GM12878 (cell line): ENCODE measurements at regions not wholly inside any gene's neighbourhood (a gene's known extent, or its start where the extent isn't known, plus 50 kb on each side); places are given as distances from the start of the nearest gene placed in this dataset.

Source experiments
- ESRRA ChIP-seq: IDR thresholded peaks from 2 replicates; pipeline ENCODE4 v1.6.1; 2012; ENCODE audit warnings: mild to moderate bottlenecking, low read length, improper control_type of control experiment
- MTA3 ChIP-seq: IDR thresholded peaks from 2 replicates; pipeline ENCODE4 v1.6.1; 2012; ENCODE audit warnings: low read length, inconsistent platforms, borderline replicate concordance
- NFIC ChIP-seq: IDR thresholded peaks from 2 replicates; pipeline ENCODE4 v1.6.1; 2012; ENCODE audit warnings: low read depth, mild to moderate bottlenecking, inconsistent platforms, low read length, moderate library complexity
- POLR2A ChIP-seq: IDR thresholded peaks from 2 replicates; pipeline ENCODE4 v1.6.1; 2011; ENCODE audit warnings: low read depth, mild to moderate bottlenecking, low read length
- POLR2AphosphoS5 ChIP-seq: IDR thresholded peaks from 2 replicates; pipeline ENCODE4 v1.6.1; 2011; ENCODE audit warnings: mild to moderate bottlenecking, low read length, inconsistent platforms
- SIN3A ChIP-seq: IDR thresholded peaks from 2 replicates; pipeline ENCODE4 v1.6.1; 2012; ENCODE audit warnings: low read depth, low read length, improper control_type of control experiment
- SMAD5 ChIP-seq: IDR thresholded peaks from 2 replicates; pipeline ENCODE4 v1.6.1; 2016; ENCODE audit warnings: antibody characterized with exemption, low read depth
- STAT1 ChIP-seq: fragments of 450-650 bp; conservative IDR thresholded peaks from 2 replicates; pipeline ENCODE4 v1.6.1; 2014; ENCODE audit warnings: antibody characterized with exemption, mild to moderate bottlenecking
- TF ChIP-seq, protein P1 (sequence below): IDR thresholded peaks from 2 replicates; pipeline ENCODE4 v1.6.1; 2011; ENCODE audit warnings: borderline replicate concordance, low read depth, mild to moderate bottlenecking, moderate library complexity, low read length; ENCODE audit not compliant: insufficient read depth, poor library complexity, severe bottlenecking
- TF ChIP-seq, protein P2 (sequence below): IDR thresholded peaks from 2 replicates; pipeline ENCODE4 v1.6.1; 2011; ENCODE audit warnings: borderline replicate concordance, low read depth, mild to moderate bottlenecking, moderate library complexity, mixed read lengths, low read length; ENCODE audit not compliant: insufficient read depth; ENCODE audit errors: extremely low read length
- TF ChIP-seq, protein P3 (sequence below), 3 experiments: IDR thresholded peaks in 2 of 3; conservative IDR thresholded peaks in 1 of 3; 2 replicates each; pipeline ENCODE4 v1.5.1; 2011; ENCODE audit warnings: low read depth in 3 of 3, low read length in 3 of 3, mild to moderate bottlenecking in 3 of 3, control low read depth in 2 of 3, moderate library complexity in 2 of 3, inconsistent platforms in 1 of 3, mixed read lengths in 1 of 3; ENCODE audit not compliant: control insufficient read depth in 2 of 3, insufficient read depth in 1 of 3; ENCODE audit errors: extremely low read depth in 1 of 3

DNA sequence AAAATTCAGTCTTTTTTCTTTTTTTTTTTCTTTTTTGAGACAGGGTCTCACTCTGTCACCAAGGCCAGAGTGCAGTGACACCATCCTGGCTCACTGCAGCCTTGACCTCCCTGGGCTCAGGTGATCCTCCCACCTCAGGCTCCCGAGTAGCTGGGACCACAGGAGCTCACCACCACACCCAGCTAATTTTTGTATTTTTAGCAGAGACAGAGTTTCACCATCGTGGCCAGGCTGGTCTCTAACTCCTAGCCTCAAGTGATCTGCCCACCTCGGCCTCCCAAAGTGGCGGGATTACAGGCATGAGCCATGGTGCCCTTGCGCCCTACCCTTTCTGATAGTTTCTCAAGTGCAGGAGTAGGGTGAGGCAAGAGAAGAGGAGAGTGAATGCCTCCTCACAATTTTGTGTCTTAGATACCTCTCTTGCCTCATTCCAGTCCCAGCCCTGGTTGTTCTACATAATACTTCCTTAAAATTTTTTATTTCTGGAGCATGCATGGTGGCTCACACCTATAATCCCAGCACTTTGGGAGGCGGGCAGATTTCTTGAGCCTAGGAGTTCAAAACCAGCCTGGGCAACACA, 68.2 kb upstream of the CAB39 start:
- TF ChIP-seq, protein P1, sequence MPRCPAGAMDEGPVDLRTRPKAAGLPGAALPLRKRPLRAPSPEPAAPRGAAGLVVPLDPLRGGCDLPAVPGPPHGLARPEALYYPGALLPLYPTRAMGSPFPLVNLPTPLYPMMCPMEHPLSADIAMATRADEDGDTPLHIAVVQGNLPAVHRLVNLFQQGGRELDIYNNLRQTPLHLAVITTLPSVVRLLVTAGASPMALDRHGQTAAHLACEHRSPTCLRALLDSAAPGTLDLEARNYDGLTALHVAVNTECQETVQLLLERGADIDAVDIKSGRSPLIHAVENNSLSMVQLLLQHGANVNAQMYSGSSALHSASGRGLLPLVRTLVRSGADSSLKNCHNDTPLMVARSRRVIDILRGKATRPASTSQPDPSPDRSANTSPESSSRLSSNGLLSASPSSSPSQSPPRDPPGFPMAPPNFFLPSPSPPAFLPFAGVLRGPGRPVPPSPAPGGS, result no peak
- TF ChIP-seq POLR2A, result no peak
- TF ChIP-seq POLR2AphosphoS5, result no peak
- no peak for TF ChIP-seq MTA3
- TF ChIP-seq, protein P2, sequence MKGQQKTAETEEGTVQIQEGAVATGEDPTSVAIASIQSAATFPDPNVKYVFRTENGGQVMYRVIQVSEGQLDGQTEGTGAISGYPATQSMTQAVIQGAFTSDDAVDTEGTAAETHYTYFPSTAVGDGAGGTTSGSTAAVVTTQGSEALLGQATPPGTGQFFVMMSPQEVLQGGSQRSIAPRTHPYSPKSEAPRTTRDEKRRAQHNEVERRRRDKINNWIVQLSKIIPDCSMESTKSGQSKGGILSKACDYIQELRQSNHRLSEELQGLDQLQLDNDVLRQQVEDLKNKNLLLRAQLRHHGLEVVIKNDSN, result no peak
- TF ChIP-seq STAT1, result no peak
- TF ChIP-seq SIN3A, result no peak
- no peak for TF ChIP-seq NFIC
- no peak for TF ChIP-seq ESRRA
- TF ChIP-seq, protein P3, sequence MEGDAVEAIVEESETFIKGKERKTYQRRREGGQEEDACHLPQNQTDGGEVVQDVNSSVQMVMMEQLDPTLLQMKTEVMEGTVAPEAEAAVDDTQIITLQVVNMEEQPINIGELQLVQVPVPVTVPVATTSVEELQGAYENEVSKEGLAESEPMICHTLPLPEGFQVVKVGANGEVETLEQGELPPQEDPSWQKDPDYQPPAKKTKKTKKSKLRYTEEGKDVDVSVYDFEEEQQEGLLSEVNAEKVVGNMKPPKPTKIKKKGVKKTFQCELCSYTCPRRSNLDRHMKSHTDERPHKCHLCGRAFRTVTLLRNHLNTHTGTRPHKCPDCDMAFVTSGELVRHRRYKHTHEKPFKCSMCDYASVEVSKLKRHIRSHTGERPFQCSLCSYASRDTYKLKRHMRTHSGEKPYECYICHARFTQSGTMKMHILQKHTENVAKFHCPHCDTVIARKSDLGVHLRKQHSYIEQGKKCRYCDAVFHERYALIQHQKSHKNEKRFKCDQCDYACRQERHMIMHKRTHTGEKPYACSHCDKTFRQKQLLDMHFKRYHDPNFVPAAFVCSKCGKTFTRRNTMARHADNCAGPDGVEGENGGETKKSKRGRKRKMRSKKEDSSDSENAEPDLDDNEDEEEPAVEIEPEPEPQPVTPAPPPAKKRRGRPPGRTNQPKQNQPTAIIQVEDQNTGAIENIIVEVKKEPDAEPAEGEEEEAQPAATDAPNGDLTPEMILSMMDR (IDR thresholded peaks at IDR 0.05 in 2 of 3, conservative IDR thresholded peaks at IDR 0.05 in 1 of 3; ENCODE audit: control insufficient read depth in 2 of 3, extremely low read depth in 1 of 3, insufficient read depth in 1 of 3, low read depth in 3 of 3, low read length in 3 of 3), result no peak
- TF ChIP-seq SMAD5, result no peak
